ENCODE measurements at regions not wholly inside any gene's neighbourhood (a gene's known extent, or its start where the extent isn't known, plus 50 kb on each side); places are given as distances from the start of the nearest gene placed in this dataset.

GRCh38 chr16:64309398-64310110 is 812.3 kb downstream of the CDH11 start:
- TF ChIP-seq EP300 (IDR thresholded peaks at IDR 0.05; ENCODE audit: borderline replicate concordance) (no peak), YY1 (IDR thresholded peaks at IDR 0.05; ENCODE audit: low read depth) (no peak), TCF12 (IDR thresholded peaks at IDR 0.05; ENCODE audit: low read depth) (no peak)
